HEK293 (cell line): ENCODE measurements at regions not wholly inside any gene's neighbourhood (a gene's known extent, or its start where the extent isn't known, plus 50 kb on each side); places are given as distances from the start of the nearest gene placed in this dataset.

ENCODE experiments used
- CTCF ChIP-seq: fragments of 450-650 bp; formaldehyde crosslinking; IDR thresholded peaks from 2 replicates; pipeline ENCODE4 v1.5.1; 2016; ENCODE audit warnings: missing biosample characterization, missing genetic modification characterization
- TCF7L2 ChIP-seq: IDR thresholded peaks from 2 replicates; pipeline ENCODE4 v1.6.1; 2011; ENCODE audit warnings: low read depth, mild to moderate bottlenecking, inconsistent platforms, low read length, moderate library complexity, borderline replicate concordance

- TF ChIP-seq TCF7L2 (no peak), CTCF (tag by site-specific recombination) (no peak)
Observed at GRCh38 chr2:58398406-58398805, 157.3 kb upstream of the FANCL start.
